GM23338 (cell line): ENCODE measurements at regions not wholly inside any gene's neighbourhood (a gene's known extent, or its start where the extent isn't known, plus 50 kb on each side); places are given as distances from the start of the nearest gene placed in this dataset.

Source experiments
- ATAC-seq: fragments of 200-7000 bp; cut with Tn5 transposase; 3 replicates; pipeline ENCODE4 v1.9.1; 2020
- DNase-seq: peaks from one replicate; pipeline ENCODE4 v3.0.0-alpha.2; 2015; ENCODE audit warnings: low spot score
- H2AFZ ChIP-seq: fragments of 200-600 bp; sonication (generic); 2 replicates; pipeline ENCODE4 v1.8.0; 2016; ENCODE audit warnings: antibody characterized with exemption, mild to moderate bottlenecking, moderate library complexity
- H3F3A ChIP-seq: fragments of 200-600 bp; sonication (generic); replicated peaks from 2 replicates; pipeline ENCODE4 v1.8.0; 2017; ENCODE audit warnings: antibody characterized with exemption, mixed run types, low read depth
- H3K27ac ChIP-seq: fragments of 200-600 bp; sonication (generic); 2 replicates; pipeline ENCODE4 v1.6.1; 2016; ENCODE audit warnings: low read depth
- H3K27me3 ChIP-seq: fragments of 200-600 bp; sonication (generic); 2 replicates; pipeline ENCODE4 v1.8.0; 2016; ENCODE audit warnings: mild to moderate bottlenecking, mixed run types, moderate library complexity; ENCODE audit not compliant: insufficient read depth
- H3K36me3 ChIP-seq: fragments of 200-600 bp; sonication (generic); 2 replicates; pipeline ENCODE4 v1.8.0; 2016; ENCODE audit warnings: mild to moderate bottlenecking; ENCODE audit not compliant: insufficient read depth
- H3K4me1 ChIP-seq: fragments of 200-600 bp; sonication (generic); 2 replicates; pipeline ENCODE4 v1.8.0; 2016; ENCODE audit warnings: mild to moderate bottlenecking, moderate library complexity; ENCODE audit not compliant: insufficient read depth
- H3K4me2 ChIP-seq: fragments of 200-600 bp; sonication (generic); 2 replicates; pipeline ENCODE4 v1.7.1; 2017; ENCODE audit warnings: mixed run types
- H3K4me3 ChIP-seq: fragments of 200-600 bp; sonication (generic); 2 replicates; pipeline ENCODE4 v1.6.1; 2016; ENCODE audit warnings: mixed run types
- H3K79me2 ChIP-seq: fragments of 200-600 bp; sonication (generic); replicated peaks from 2 replicates; pipeline ENCODE4 v1.8.0; 2017; ENCODE audit warnings: mild to moderate bottlenecking; ENCODE audit not compliant: insufficient read depth
- H3K9me2 ChIP-seq: fragments of 200-600 bp; sonication (generic); 2 replicates; pipeline ENCODE4 v1.8.0; 2017; ENCODE audit not compliant: insufficient read depth
- H4K20me1 ChIP-seq: fragments of 200-600 bp; sonication (generic); replicated peaks from 2 replicates; pipeline ENCODE4 v1.8.0; 2017; ENCODE audit warnings: mild to moderate bottlenecking; ENCODE audit not compliant: insufficient read depth
- H3K27ac Mint-ChIP-seq: 2 replicates; pipeline ENCODE4 v1.8.0; 2020; ENCODE audit warnings: inconsistent platforms, mild to moderate bottlenecking, moderate library complexity, mixed read lengths
- H3K27me3 Mint-ChIP-seq: 3 replicates; pipeline ENCODE4 v1.8.0; 2022; ENCODE audit warnings: low read depth, mild to moderate bottlenecking, moderate library complexity, mixed read lengths, inconsistent platforms; ENCODE audit not compliant: insufficient read depth, poor library complexity
- H3K36me3 Mint-ChIP-seq: 3 replicates; pipeline ENCODE4 v1.8.0; 2021; ENCODE audit warnings: low read depth, mild to moderate bottlenecking, inconsistent platforms, moderate library complexity, mixed read lengths
- H3K4me1 Mint-ChIP-seq: 3 replicates; pipeline ENCODE4 v1.8.0; 2020; ENCODE audit warnings: mild to moderate bottlenecking, inconsistent platforms, mixed read lengths
- H3K4me3 Mint-ChIP-seq: 3 replicates; pipeline ENCODE4 v1.8.0; 2021; ENCODE audit warnings: moderate library complexity, mild to moderate bottlenecking, inconsistent platforms, mixed read lengths
- H3K9me3 Mint-ChIP-seq: 3 replicates; pipeline ENCODE4 v1.8.0; 2020; ENCODE audit warnings: moderate library complexity, mild to moderate bottlenecking, inconsistent platforms, mixed read lengths
- STAT1 ChIP-seq: IDR thresholded peaks from one replicate; pipeline ENCODE4 v1.6.1; 2016; ENCODE audit warnings: antibody characterized with exemption; ENCODE audit not compliant: unreplicated experiment
- ZNF114 ChIP-seq: fragments of 250-450 bp; sonication (Bioruptor Pico); IDR thresholded peaks from 2 replicates; pipeline ENCODE4 v1.5.0; 2020; ENCODE audit warnings: mild to moderate bottlenecking, moderate library complexity
- TF ChIP-seq, protein P1 (sequence below): IDR thresholded peaks from one replicate; pipeline ENCODE4 v1.6.1; 2018; ENCODE audit warnings: antibody characterized with exemption; ENCODE audit not compliant: unreplicated experiment
- TF ChIP-seq, protein P2 (sequence below): fragments of 250-450 bp; sonication (Bioruptor Pico); IDR thresholded peaks from 2 replicates; pipeline ENCODE4 v1.5.0; 2020; ENCODE audit warnings: mild to moderate bottlenecking, moderate library complexity

DNA sequence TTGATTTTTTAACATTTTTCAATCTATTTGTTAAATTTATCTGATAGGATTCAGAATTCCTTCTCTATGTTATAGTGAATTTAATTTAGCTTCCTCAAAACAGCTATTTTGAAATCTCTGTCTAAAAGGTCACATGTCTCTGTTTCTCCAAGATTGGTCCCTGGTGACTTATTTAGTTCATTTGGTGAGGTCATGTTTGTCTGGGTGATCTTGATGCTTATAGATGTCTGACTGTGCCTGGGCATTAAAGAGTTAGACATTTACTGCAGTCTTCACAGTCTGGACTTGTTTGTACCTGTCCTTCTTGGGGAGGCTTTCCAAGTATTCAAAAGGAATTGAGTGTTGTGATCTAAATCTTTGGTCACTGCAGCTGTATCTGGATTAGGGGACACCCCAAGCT lies 169.5 kb upstream of the C2CD4B start:
- Histone ChIP-seq H3K27ac (no peak overlapping the region), H3K79me2 (no peaks in the 10 kb centered on the region), H4K20me1 (no peaks in the 10 kb centered on the region), H3K9me2 (no peaks in the 10 kb centered on the region), H3F3A (no peaks in the 10 kb centered on the region), H3K4me2 (no peak overlapping the region), H3K27me3 (no peaks in the 10 kb centered on the region), H2AFZ (no peak overlapping the region), H3K4me1 (no peaks in the 10 kb centered on the region), H3K36me3 (no peaks in the 10 kb centered on the region), H3K4me3 (no peak overlapping the region)
- H3K4me1 Mint-ChIP-seq, result no peaks in the 10 kb centered on the region
- ATAC-seq (no peak), DNase-seq (no peak)
- no peak overlapping the region for H3K4me3 Mint-ChIP-seq
- H3K27me3 Mint-ChIP-seq, result no peaks in the 10 kb centered on the region
- TF ChIP-seq STAT1 (no peak), ZNF114 (no peak)
- TF ChIP-seq, protein P1, sequence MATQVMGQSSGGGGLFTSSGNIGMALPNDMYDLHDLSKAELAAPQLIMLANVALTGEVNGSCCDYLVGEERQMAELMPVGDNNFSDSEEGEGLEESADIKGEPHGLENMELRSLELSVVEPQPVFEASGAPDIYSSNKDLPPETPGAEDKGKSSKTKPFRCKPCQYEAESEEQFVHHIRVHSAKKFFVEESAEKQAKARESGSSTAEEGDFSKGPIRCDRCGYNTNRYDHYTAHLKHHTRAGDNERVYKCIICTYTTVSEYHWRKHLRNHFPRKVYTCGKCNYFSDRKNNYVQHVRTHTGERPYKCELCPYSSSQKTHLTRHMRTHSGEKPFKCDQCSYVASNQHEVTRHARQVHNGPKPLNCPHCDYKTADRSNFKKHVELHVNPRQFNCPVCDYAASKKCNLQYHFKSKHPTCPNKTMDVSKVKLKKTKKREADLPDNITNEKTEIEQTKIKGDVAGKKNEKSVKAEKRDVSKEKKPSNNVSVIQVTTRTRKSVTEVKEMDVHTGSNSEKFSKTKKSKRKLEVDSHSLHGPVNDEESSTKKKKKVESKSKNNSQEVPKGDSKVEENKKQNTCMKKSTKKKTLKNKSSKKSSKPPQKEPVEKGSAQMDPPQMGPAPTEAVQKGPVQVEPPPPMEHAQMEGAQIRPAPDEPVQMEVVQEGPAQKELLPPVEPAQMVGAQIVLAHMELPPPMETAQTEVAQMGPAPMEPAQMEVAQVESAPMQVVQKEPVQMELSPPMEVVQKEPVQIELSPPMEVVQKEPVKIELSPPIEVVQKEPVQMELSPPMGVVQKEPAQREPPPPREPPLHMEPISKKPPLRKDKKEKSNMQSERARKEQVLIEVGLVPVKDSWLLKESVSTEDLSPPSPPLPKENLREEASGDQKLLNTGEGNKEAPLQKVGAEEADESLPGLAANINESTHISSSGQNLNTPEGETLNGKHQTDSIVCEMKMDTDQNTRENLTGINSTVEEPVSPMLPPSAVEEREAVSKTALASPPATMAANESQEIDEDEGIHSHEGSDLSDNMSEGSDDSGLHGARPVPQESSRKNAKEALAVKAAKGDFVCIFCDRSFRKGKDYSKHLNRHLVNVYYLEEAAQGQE, result no peak
- TF ChIP-seq, protein P2, sequence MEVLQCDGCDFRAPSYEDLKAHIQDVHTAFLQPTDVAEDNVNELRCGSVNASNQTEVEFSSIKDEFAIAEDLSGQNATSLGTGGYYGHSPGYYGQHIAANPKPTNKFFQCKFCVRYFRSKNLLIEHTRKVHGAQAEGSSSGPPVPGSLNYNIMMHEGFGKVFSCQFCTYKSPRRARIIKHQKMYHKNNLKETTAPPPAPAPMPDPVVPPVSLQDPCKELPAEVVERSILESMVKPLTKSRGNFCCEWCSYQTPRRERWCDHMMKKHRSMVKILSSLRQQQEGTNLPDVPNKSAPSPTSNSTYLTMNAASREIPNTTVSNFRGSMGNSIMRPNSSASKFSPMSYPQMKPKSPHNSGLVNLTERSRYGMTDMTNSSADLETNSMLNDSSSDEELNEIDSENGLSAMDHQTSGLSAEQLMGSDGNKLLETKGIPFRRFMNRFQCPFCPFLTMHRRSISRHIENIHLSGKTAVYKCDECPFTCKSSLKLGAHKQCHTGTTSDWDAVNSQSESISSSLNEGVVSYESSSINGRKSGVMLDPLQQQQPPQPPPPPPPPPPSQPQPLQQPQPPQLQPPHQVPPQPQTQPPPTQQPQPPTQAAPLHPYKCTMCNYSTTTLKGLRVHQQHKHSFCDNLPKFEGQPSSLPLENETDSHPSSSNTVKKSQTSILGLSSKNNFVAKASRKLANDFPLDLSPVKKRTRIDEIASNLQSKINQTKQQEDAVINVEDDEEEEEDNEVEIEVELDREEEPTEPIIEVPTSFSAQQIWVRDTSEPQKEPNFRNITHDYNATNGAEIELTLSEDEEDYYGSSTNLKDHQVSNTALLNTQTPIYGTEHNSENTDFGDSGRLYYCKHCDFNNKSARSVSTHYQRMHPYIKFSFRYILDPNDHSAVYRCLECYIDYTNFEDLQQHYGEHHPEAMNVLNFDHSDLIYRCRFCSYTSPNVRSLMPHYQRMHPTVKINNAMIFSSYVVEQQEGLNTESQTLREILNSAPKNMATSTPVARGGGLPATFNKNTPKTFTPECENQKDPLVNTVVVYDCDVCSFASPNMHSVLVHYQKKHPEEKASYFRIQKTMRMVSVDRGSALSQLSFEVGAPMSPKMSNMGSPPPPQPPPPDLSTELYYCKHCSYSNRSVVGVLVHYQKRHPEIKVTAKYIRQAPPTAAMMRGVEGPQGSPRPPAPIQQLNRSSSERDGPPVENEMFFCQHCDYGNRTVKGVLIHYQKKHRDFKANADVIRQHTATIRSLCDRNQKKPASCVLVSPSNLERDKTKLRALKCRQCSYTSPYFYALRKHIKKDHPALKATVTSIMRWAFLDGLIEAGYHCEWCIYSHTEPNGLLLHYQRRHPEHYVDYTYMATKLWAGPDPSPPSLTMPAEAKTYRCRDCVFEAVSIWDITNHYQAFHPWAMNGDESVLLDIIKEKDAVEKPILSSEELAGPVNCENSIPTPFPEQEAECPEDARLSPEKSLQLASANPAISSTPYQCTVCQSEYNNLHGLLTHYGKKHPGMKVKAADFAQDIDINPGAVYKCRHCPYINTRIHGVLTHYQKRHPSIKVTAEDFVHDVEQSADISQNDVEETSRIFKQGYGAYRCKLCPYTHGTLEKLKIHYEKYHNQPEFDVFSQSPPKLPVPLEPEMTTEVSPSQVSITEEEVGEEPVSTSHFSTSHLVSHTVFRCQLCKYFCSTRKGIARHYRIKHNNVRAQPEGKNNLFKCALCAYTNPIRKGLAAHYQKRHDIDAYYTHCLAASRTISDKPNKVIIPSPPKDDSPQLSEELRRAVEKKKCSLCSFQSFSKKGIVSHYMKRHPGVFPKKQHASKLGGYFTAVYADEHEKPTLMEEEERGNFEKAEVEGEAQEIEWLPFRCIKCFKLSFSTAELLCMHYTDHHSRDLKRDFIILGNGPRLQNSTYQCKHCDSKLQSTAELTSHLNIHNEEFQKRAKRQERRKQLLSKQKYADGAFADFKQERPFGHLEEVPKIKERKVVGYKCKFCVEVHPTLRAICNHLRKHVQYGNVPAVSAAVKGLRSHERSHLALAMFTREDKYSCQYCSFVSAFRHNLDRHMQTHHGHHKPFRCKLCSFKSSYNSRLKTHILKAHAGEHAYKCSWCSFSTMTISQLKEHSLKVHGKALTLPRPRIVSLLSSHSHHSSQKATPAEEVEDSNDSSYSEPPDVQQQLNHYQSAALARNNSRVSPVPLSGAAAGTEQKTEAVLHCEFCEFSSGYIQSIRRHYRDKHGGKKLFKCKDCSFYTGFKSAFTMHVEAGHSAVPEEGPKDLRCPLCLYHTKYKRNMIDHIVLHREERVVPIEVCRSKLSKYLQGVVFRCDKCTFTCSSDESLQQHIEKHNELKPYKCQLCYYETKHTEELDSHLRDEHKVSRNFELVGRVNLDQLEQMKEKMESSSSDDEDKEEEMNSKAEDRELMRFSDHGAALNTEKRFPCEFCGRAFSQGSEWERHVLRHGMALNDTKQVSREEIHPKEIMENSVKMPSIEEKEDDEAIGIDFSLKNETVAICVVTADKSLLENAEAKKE, result no peak
- H3K27ac Mint-ChIP-seq, result no peak overlapping the region
- H3K9me3 Mint-ChIP-seq, result peaks cover 12% of the 10 kb centered on the region
- H3K36me3 Mint-ChIP-seq, result peaks cover 9% of the 10 kb centered on the region; the same call in 2 of the 3 replicates
